ENCODE measurements at regions not wholly inside any gene's neighbourhood (a gene's known extent, or its start where the extent isn't known, plus 50 kb on each side); places are given as distances from the start of the nearest gene placed in this dataset.
"Not testable (repeated sequence)": the region's sequence is repeated elsewhere in the genome, so short reads cannot be mapped to it uniquely, and the experiment has no call there.

GRCh38 chr10:46645110-46645509 is 66.2 kb downstream of the SYT15 start:
- not testable (repeated sequence) for FAIRE-seq; DNase-seq (ENCODE audit: low spot score)

- not testable (repeated sequence) for DNase-seq (ENCODE audit: low spot score); FAIRE-seq
Observed at GRCh38 chr10:46646132-46646531, 67.2 kb downstream of the SYT15 start.

GRCh38 chr10:46650967-46651366 is 72.0 kb downstream of the SYT15 start:
- not testable (repeated sequence) for FAIRE-seq; DNase-seq (ENCODE audit: low spot score)

- FAIRE-seq; DNase-seq (ENCODE audit: low spot score): not testable (repeated sequence)
Observed at GRCh38 chr10:46657437-46657836, 78.5 kb downstream of the SYT15 start.

DNA sequence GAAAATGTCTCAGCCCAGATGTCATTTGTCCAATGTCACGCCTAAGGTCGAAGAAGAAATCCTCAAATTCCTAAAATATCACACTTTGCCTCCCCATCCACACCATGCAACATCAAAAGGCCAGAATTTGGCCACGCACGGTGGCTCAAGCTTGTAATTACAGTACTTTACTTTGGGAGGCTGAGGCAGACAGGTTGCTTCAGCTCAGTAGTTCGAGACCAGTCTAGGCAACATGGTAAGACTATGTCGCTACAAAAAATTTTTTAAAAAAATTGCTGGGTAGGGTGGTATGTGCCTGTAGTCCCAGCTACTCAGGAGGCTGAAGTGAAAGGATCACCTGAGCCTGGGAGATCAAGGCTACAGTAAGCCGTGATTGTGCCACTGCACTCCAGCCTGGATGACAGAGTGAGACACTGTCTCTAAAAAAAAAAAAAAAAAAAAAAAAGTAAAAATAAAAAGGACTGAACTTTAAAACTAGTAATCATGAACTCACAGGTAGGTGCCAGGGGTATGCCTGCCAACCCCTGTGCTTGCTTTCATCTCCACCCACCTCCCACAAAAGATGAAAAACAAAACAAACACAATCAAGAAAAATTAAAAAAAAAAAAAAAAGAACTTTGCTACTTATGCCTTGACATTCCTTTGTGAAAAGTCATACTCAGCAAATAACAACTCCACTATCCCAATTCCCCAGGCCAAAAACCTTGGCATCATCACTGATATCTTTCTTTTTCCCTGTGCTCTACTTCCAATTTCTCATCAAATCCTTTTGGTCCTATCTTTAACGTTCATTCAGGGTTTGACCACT is 81.3 kb downstream of the SYT15 start:
- not testable (repeated sequence) for DNase-seq (ENCODE audit: low spot score); FAIRE-seq

DNA sequence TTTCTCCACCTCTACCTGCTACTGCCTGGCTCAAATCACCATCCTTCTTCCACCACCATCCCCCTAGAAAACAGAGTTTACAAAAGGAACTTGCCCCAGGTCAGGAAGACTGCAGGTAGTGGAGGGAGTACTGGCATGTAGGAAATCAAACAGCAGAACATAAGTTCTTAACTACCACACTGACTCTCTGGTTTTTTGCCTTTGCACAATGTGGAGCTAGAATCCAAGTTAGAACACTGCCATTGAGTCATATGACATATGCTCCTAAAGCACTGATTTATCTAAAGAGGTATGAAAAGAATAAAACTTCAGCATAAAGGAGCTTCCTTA is 81.9 kb downstream of the SYT15 start:
- not testable (repeated sequence) for FAIRE-seq; DNase-seq (ENCODE audit: low spot score)

- DNase-seq (ENCODE audit: low spot score); FAIRE-seq: not testable (repeated sequence)
Observed at GRCh38 chr10:46665536-46665935, 86.6 kb downstream of the SYT15 start.

- FAIRE-seq; DNase-seq (ENCODE audit: low spot score): not testable (repeated sequence)
Observed at GRCh38 chr10:46668357-46668997, 89.5 kb downstream of the SYT15 start.

DNA sequence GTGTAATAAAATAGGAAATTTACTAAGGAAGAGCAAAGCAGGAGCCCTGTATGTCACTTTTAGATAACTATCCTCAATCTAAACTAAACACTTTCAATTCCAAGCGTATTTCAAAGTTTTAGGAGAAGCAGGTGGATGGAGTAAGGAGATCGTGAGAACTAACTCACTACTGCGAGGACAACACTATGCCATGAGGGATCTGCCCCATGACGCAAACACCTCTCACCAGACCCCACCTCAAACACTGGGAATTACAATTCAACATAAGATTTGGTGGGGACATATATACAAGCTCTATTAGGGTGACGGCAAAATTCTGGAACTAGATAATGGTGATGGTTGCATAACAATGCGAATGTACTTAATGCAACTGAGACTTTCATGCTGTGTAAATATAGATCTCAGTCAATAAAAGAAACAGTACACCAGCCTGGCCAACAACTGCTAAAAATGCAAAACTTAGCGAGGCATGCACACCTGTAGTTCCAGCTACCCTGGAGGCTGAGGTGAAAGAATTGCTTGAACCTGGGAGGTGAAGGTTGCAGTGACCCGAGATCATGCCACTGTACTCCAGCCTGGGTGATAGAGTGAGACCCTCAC is 99.0 kb downstream of the SYT15 start:
- not testable (repeated sequence) for DNase-seq (ENCODE audit: low spot score); FAIRE-seq

DNA sequence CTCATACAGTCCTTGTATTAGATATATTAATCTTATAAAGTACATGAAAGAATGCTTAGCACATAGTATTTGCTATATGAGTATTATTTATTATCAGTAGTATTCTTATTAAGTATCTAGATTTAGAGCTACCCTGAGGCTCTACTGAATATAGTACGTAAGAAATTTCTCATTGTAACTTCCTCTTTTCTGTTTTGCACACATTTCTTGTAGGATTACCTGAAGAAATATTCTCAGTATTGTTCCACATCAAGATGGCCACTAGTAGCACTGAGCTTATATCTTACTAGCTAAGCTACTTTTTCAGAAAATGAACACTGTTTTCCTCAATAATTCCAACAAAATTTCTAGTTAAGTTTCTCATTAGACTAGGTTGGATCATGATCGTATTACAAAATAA is 112.5 kb downstream of the SYT15 start:
- FAIRE-seq; DNase-seq (ENCODE audit: low spot score): not testable (repeated sequence)

DNA sequence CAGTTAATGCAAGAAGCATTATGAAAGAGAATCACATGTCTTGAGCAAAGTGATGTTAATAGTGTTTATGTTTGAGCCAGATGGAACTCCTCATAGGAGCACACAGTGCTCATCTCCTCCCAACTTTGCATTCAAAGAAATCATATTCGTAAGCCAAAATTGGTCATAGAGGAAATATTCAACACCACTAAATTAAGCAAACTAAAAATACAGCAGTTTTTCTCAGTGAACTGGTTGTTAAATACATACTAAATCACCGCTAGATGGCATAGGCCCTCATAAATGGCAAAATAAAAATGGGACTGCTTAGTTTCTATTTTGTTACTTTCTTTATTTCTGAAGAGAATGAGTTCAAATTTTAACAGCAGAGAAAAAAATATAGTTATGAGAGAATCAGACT is 114.3 kb downstream of the SYT15 start:
- DNase-seq (ENCODE audit: low spot score); FAIRE-seq: not testable (repeated sequence)

- not testable (repeated sequence) for DNase-seq (ENCODE audit: low spot score); FAIRE-seq
Observed at GRCh38 chr10:46717264-46717663, 138.3 kb downstream of the SYT15 start.

DNA sequence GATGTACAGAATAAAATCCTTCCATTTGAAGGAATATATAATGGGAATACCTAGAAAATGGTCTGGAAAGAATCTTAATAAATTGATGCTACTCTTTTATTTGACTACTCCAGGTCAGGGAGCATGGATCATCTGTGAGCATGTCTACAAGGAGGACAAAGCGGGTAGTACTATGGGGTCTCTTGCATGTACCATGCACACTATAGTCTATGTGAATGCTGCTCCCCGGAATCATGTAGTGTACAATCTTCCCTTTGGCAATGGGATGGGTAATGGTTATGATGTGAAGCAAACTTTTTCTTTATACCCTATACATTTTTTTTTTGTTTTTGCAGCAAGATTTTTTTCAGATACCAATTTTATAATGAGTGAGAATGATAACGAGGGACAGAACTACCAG is 139.1 kb downstream of the SYT15 start:
- FAIRE-seq; DNase-seq (ENCODE audit: low spot score): not testable (repeated sequence)

DNA sequence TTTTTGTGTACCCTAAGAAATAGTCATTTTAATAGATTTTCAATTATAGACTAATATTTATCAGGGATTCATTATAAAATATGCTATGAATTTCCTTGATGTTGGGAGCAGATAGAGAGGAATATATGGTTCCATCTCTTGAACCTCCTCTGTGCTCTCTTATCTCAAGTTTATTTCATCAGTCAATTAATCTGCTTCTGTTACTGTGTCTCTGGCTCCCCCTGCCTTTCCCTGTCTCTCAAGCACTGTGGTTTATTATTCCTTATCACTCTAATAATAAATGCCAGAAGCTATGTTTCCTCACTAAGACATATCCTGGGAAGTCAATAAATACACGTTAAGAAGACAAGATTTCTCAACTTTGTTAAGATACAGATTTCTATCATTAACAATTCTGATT is 141.5 kb downstream of the SYT15 start:
- not testable (repeated sequence) for FAIRE-seq; DNase-seq (ENCODE audit: low spot score)

DNA sequence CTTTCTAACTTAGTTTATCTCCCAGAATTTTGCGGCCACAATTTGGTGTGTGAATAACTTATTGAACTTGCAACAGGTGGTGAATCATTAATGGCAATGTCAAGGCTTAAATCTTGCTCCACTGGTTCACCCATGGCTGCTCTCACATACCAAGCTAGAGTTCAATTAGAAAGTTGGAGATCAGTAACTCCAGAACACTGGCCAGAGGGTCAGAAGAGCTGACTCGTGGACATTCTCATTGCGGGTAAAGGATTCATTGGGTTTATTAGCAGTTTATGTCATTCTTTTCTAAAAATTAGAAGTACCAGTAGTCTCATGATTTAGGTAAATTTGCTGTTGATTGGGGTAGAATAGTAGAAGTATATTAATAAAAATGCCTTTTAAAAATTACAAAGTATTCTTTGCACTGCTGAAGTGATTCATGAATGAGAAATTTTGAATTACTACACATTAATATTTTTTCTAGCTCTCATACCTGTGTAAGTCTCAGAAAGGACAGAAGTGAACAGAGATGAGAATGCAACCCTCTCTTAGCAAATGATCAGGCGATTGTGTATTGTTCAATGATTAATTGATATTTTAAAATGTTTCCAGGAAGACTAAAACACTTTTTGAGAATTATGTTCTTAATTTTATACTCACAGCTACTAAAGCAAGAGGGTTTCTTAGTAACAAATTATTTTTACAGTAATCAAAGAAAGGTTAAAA is 142.0 kb downstream of the SYT15 start:
- DNase-seq (ENCODE audit: low spot score); FAIRE-seq: not testable (repeated sequence)

DNA sequence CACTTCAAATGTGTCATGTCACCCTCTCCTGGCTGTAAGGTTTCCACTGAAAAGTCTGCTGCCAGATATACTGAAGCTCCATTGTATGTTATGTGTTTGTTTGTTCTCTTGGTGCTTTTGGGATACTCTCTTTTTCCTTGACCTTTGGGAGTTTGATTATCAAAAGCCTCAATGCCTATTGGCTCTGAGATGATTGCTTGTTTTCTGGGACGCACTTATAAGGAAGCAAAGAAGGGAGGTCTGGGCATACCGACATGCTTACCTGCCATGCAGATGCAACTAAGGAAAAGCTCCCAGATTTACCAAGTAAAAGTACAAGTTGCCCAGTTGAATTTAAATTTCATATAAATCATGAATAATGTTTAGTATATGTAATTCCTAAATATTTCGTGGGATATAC is 145.3 kb downstream of the SYT15 start:
- FAIRE-seq, result not testable (repeated sequence)

GRCh38 chr10:46728359-46728758 is 149.4 kb downstream of the SYT15 start:
- FAIRE-seq; DNase-seq (ENCODE audit: low spot score): not testable (repeated sequence)

More for the DNA sequence above, 145.3 kb downstream of the SYT15 start:
- DNase-seq (ENCODE audit: low spot score), result not testable (repeated sequence)

- not testable (repeated sequence) for DNase-seq (ENCODE audit: low spot score); FAIRE-seq
Observed at GRCh38 chr10:46730729-46731128, 151.8 kb downstream of the SYT15 start.

- not testable (repeated sequence) for FAIRE-seq; DNase-seq (ENCODE audit: low spot score)
Observed at GRCh38 chr10:46733635-46734261, 154.8 kb downstream of the SYT15 start.

DNA sequence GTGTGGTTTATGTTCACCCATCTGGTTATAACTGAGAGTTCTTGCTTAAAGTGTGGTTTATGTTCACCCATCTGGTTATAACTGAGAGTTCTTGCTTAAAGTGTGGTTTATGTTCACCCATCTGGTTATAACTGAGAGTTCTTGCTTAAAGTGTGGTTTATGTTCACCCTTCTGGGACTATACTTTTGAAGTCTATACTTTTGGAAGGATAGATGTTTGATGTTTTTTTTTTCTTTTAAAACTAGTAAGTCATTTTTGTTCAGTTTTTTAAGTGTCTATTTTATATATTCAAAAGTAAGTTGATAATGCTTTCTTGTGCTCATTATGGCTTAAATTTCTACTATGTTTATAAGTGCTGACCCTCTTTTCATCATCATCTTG is 155.3 kb downstream of the SYT15 start:
- FAIRE-seq; DNase-seq (ENCODE audit: low spot score): not testable (repeated sequence)

DNA sequence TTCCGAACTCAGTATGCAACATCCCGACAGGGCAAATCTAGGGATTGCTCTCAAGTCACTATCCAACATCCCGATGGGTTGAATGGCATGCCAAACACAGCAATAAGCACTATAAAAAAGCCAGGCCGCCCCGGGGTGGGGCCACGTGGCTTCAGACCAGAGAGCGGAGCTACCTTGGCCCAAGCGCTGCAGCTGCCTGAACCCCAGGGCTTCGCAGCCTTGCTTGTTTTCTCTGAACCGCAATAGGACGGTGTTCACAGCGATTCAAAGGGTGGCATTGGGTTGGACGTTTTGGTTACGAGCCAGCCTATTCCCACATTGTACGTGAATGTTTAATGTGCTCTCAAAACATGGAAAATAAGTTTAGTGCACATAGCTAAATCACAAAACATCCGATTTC is 161.0 kb downstream of the SYT15 start:
- not testable (repeated sequence) for DNase-seq (ENCODE audit: low spot score); FAIRE-seq

All from urothelium cell line (cell line).